GM12872 (cell line): ENCODE measurements at regions not wholly inside any gene's neighbourhood (a gene's known extent, or its start where the extent isn't known, plus 50 kb on each side); places are given as distances from the start of the nearest gene placed in this dataset.

Experiments
- CTCF ChIP-seq: IDR thresholded peaks from 3 replicates; pipeline ENCODE4 v1.5.1; 2011; ENCODE audit warnings: low read depth, mild to moderate bottlenecking, low read length, moderate library complexity; ENCODE audit not compliant: insufficient read depth

- TF ChIP-seq CTCF, result no peak
These were observed 54.1 kb upstream of the NPSR1 start for GRCh38 chr7:34603711-34604444.
